Lung (tissue), 11 donors: ENCODE measurements at regions not wholly inside any gene's neighbourhood (a gene's known extent, or its start where the extent isn't known, plus 50 kb on each side); places are given as distances from the start of the nearest gene placed in this dataset.

Source experiments
- ATAC-seq: fragments of 200-7000 bp; cut with Tn5 transposase; one replicate; pipeline ENCODE4 v1.9.1; 2020; ENCODE audit warnings: moderate number of reproducible peaks; ENCODE audit not compliant: insufficient read depth, low FRiP score
- DNase-seq, 3 donors: peaks; one replicate each; pipeline ENCODE4 v3.0.0-alpha.2; 2013 to 2017
- H3K27ac ChIP-seq, 2 donors: one replicate each; pipeline ENCODE4 v1.5.1; 2013; ENCODE audit warnings: mild to moderate bottlenecking in 2 of 2, moderate library complexity in 2 of 2, control low read depth in 1 of 2, inconsistent platforms in 1 of 2, low read depth in 1 of 2, low read length in 1 of 2
- H3K27me3 ChIP-seq, 3 donors: one replicate each; pipeline ENCODE4 v1.5.1; 2013; ENCODE audit warnings: low read length in 2 of 3; ENCODE audit not compliant: control insufficient read depth in 3 of 3, insufficient read depth in 3 of 3
- H3K36me3 ChIP-seq, 4 donors: one replicate each; pipeline ENCODE4 v1.5.1; 2013; ENCODE audit warnings: low read length in 4 of 4, mild to moderate bottlenecking in 1 of 4, moderate library complexity in 1 of 4; ENCODE audit not compliant: control insufficient read depth in 4 of 4, insufficient read depth in 4 of 4
- H3K4me1 ChIP-seq, 5 donors: one replicate each; pipeline ENCODE4 v1.5.1; 2013; ENCODE audit warnings: low read length in 5 of 5, mild to moderate bottlenecking in 2 of 5, moderate library complexity in 1 of 5; ENCODE audit not compliant: control insufficient read depth in 5 of 5, insufficient read depth in 5 of 5
- H3K4me3 ChIP-seq: one replicate; pipeline ENCODE4 v1.5.1; 2013; ENCODE audit warnings: mild to moderate bottlenecking, control low read depth, moderate library complexity
- H3K9ac ChIP-seq, 2 donors: one replicate each; pipeline ENCODE4 v1.5.1; 2013; ENCODE audit warnings: low read length in 2 of 2, control low read depth in 1 of 2; ENCODE audit not compliant: insufficient read depth in 1 of 2
- H3K9me3 ChIP-seq, 4 donors: one replicate each; pipeline ENCODE4 v1.5.1; 2013; ENCODE audit warnings: low read length in 3 of 4, mild to moderate bottlenecking in 1 of 4, moderate library complexity in 1 of 4; ENCODE audit not compliant: control insufficient read depth in 4 of 4, insufficient read depth in 3 of 4
- CTCF ChIP-seq: IDR thresholded peaks from 2 replicates; pipeline ENCODE4 v1.5.1; 2012; ENCODE audit warnings: mild to moderate bottlenecking; ENCODE audit errors: control extremely low read depth, extremely low read depth
- WGBS, 2 donors: extraction: QIAGEN DNeasy Blood & Tissue Kit; methylation state at CpG; one replicate each; pipeline ENCODE4 v1.1.7; 2013; 5-methylcytosine and 5-hydroxymethylcytosine counted together
- donor health status: control.
- donor health status: control.
- donor health status: Bipolar disorder and iron deficiency.
- donor health status: healthy.
- donor health status: DM: yes; HTN: yes; CAD: no.

GRCh38 chr9:88196142-88196790 is 58.0 kb upstream of the SPATA31C2 start:
- peak in 2 of 3 donors; percentile 31 to 52 for DNase-seq
- Histone ChIP-seq H3K36me3 (no peaks in the 10 kb centered on the region), H3K4me3 (no peak overlapping the region), H3K27me3 (no peaks in the 10 kb centered on the region), H3K27ac (no peak overlapping the region), H3K4me1 (peaks cover 0 to 22% (median 11%) of the 10 kb centered on the region in 5 donors), H3K9me3 (no peaks in the 10 kb centered on the region), H3K9ac (no peak overlapping the region)
- no peak for TF ChIP-seq CTCF
- ATAC-seq = no peak
- WGBS, 2 donors = 88 to 89% methylated on average over 5 of the region's 5 CpGs

GRCh38 chr9:88193766-88194165 is 55.5 kb upstream of the SPATA31C2 start:
- 75 to 87% methylated on average over 6 of the region's 6 CpGs for WGBS, 2 donors
- ATAC-seq = no peak
- no peaks in the 10 kb centered on the region for H3K27me3 ChIP-seq
- no peak overlapping the region for H3K4me3 ChIP-seq
- no peak for DNase-seq
- TF ChIP-seq CTCF = no peak
- H3K9me3 ChIP-seq = no peaks in the 10 kb centered on the region
- H3K4me1 ChIP-seq = peaks cover 0 to 22% (median 11%) of the 10 kb centered on the region in 5 donors
- H3K27ac ChIP-seq = no peak overlapping the region
- no peak overlapping the region for H3K9ac ChIP-seq
- no peaks in the 10 kb centered on the region for H3K36me3 ChIP-seq

GRCh38 chr9:88191456-88191855 is 53.2 kb upstream of the SPATA31C2 start:
- Histone ChIP-seq H3K4me1 (peaks cover 0 to 8% (median 3%) of the 10 kb centered on the region in 5 donors), H3K36me3 (no peaks in the 10 kb centered on the region), H3K27ac (no peak overlapping the region), H3K9ac (no peak overlapping the region), H3K4me3 (no peak overlapping the region), H3K9me3 (no peaks in the 10 kb centered on the region), H3K27me3 (no peaks in the 10 kb centered on the region)
- ATAC-seq (no peak), DNase-seq (no peak)
- 78 to 81% methylated on average over 2 of the region's 2 CpGs for WGBS, 2 donors
- TF ChIP-seq CTCF = no peak

GRCh38 chr9:88189371-88189770 is 51.1 kb upstream of the SPATA31C2 start:
- H3K36me3 ChIP-seq = no peaks in the 10 kb centered on the region
- TF ChIP-seq CTCF = no peak
- H3K27me3 ChIP-seq = no peaks in the 10 kb centered on the region
- H3K9me3 ChIP-seq = no peaks in the 10 kb centered on the region
- H3K9ac ChIP-seq = no peak overlapping the region
- peaks cover 0 to 8% (median 5%) of the 10 kb centered on the region in 5 donors for H3K4me1 ChIP-seq
- no peak overlapping the region for H3K4me3 ChIP-seq
- WGBS, 2 donors = 94 to 95% methylated on average over 1 of the region's 1 CpG
- H3K27ac ChIP-seq = no peak overlapping the region
- ATAC-seq = no peak
- no peak for DNase-seq
